Gastrocnemius medialis (tissue), 4 donors: ENCODE measurements at regions not wholly inside any gene's neighbourhood (a gene's known extent, or its start where the extent isn't known, plus 50 kb on each side); places are given as distances from the start of the nearest gene placed in this dataset.

Experiments
- ATAC-seq, 2 donors: fragments of 150-250 bp; one replicate each; pipeline ENCODE4 v1.9.1; 2016
- DNase-seq, 2 donors: peaks; one replicate each; pipeline ENCODE4 v3.0.0-alpha.2; 2019
- H3K27ac ChIP-seq, 4 donors: fragments of 200-600 bp; sonication (generic); 1 replicate in 1 of 4; 2 replicates in 3 of 4; pipeline ENCODE4 v1.5.1; 2016 to 2018; ENCODE audit warnings: mild to moderate bottlenecking in 2 of 4, moderate library complexity in 1 of 4
- H3K27me3 ChIP-seq, 3 donors: fragments of 200-600 bp; sonication (generic) in 2 of 3; 1 replicate in 1 of 3; 2 replicates in 2 of 3; pipeline versions ENCODE4 v1.5.1 to v1.6.0; 2016 to 2019; ENCODE audit warnings: mild to moderate bottlenecking in 1 of 3, moderate library complexity in 1 of 3
- H3K36me3 ChIP-seq, 2 donors: fragments of 200-600 bp; sonication (generic) in 1 of 2; one replicate each; pipeline ENCODE4 v1.5.1; 2017 to 2018
- H3K4me1 ChIP-seq, 2 donors: fragments of 200-600 bp; sonication (generic) in 1 of 2; one replicate each; pipeline ENCODE4 v1.5.1; 2016 to 2017; ENCODE audit warnings: mild to moderate bottlenecking in 2 of 2
- H3K4me3 ChIP-seq, 4 donors: fragments of 200-600 bp; sonication (generic) in 3 of 4; 1 replicate in 1 of 4; 2 replicates in 3 of 4; pipeline ENCODE4 v1.5.1; 2016 to 2019; ENCODE audit warnings: mild to moderate bottlenecking in 2 of 4
- H3K9me3 ChIP-seq, 3 donors: fragments of 200-600 bp; sonication (generic) in 2 of 3; 1 replicate in 1 of 3; 2 replicates in 2 of 3; pipeline ENCODE4 v1.5.1; 2016 to 2019
- CTCF ChIP-seq, 5 experiments: fragments of 450-650 bp in 3 of 5; fragments of 200-600 bp in 2 of 5; sonication (generic) in 2 of 5; IDR thresholded peaks in 4 of 5; conservative IDR thresholded peaks in 1 of 5; 1 replicate in 4 of 5; 2 replicates in 1 of 5; pipeline ENCODE4 v1.5.1; 2016 to 2019; ENCODE audit warnings: antibody characterized with exemption in 5 of 5, mild to moderate bottlenecking in 3 of 5, moderate library complexity in 3 of 5
- POLR2A ChIP-seq, 2 donors: fragments of 450-650 bp; IDR thresholded peaks; one replicate each; pipeline ENCODE4 v1.6.1; 2017; ENCODE audit warnings: antibody characterized with exemption in 2 of 2, mild to moderate bottlenecking in 2 of 2, moderate library complexity in 2 of 2
- in situ Hi-C, 4 donors: fragments of 200-750 bp; cut with MboI; loops; one replicate each; pipeline versions ENCODE4 v1.15.0 to v1.8.0; 2017; ENCODE audit warnings: low sequenced_read_pairs in 4 of 4
- intact Hi-C: fragments of 100-400 bp; cut with DNase I; formaldehyde crosslinking; loops from one replicate; pipeline ENCODE4 v1.15.1; 2023; ENCODE audit warnings: low total_unique reads

GRCh38 chr15:46456456-46456855 is 821.6 kb downstream of the SQOR start:
- ATAC-seq: no peak
- Histone ChIP-seq H3K4me3 (no peak overlapping the region), H3K36me3 (no peaks in the 10 kb centered on the region), H3K4me1 (no peaks in the 10 kb centered on the region), H3K9me3 (no peaks in the 10 kb centered on the region), H3K27me3 (no peaks in the 10 kb centered on the region), H3K27ac (no peak overlapping the region)
- no peak for DNase-seq
- intact Hi-C loops (no loop called here), in situ Hi-C loops (no loop called here)
- no peak for TF ChIP-seq CTCF (IDR thresholded peaks at IDR 0.05 in 4 of 5, conservative IDR thresholded peaks at IDR 0.05 in 1 of 5)
- TF ChIP-seq POLR2A (IDR thresholded peaks at IDR 0.05): no peak

GRCh38 chr15:46460431-46461094 is 825.7 kb downstream of the SQOR start:
- H3K4me3 ChIP-seq: no peak overlapping the region
- in situ Hi-C loops: no loop called here
- TF ChIP-seq POLR2A (IDR thresholded peaks at IDR 0.05): no peak
- TF ChIP-seq CTCF (IDR thresholded peaks at IDR 0.05 in 4 of 5, conservative IDR thresholded peaks at IDR 0.05 in 1 of 5): no peak
- H3K27me3 ChIP-seq: no peaks in the 10 kb centered on the region
- no peaks in the 10 kb centered on the region for H3K9me3 ChIP-seq
- H3K4me1 ChIP-seq: no peaks in the 10 kb centered on the region
- DNase-seq: no peak
- intact Hi-C loops: no loop called here
- no peaks in the 10 kb centered on the region for H3K36me3 ChIP-seq
- no peak overlapping the region for H3K27ac ChIP-seq
- ATAC-seq: no peak

GRCh38 chr15:46461416-46461815 is 826.6 kb downstream of the SQOR start:
- no peak for DNase-seq
- intact Hi-C loops: no loop called here

GRCh38 chr15:46467041-46467440 is 832.2 kb downstream of the SQOR start:
- no peak overlapping the region for H3K4me3 ChIP-seq
- ATAC-seq (no peak), DNase-seq (no peak)
- in situ Hi-C loops (no loop called here), intact Hi-C loops (no loop called here)
- no peak for TF ChIP-seq POLR2A (IDR thresholded peaks at IDR 0.05)
- TF ChIP-seq CTCF (IDR thresholded peaks at IDR 0.05 in 4 of 5, conservative IDR thresholded peaks at IDR 0.05 in 1 of 5): no peak
- H3K4me1 ChIP-seq: no peaks in the 10 kb centered on the region
- no peaks in the 10 kb centered on the region for H3K9me3 ChIP-seq
- no peaks in the 10 kb centered on the region for H3K36me3 ChIP-seq
- no peak overlapping the region for H3K27ac ChIP-seq
- H3K27me3 ChIP-seq: no peaks in the 10 kb centered on the region

More at GRCh38 chr15:46461416-46461815, 826.6 kb downstream of the SQOR start:
- Histone ChIP-seq H3K27ac (no peak overlapping the region), H3K4me1 (no peaks in the 10 kb centered on the region), H3K4me3 (no peak overlapping the region), H3K9me3 (no peaks in the 10 kb centered on the region), H3K27me3 (no peaks in the 10 kb centered on the region), H3K36me3 (no peaks in the 10 kb centered on the region)
- TF ChIP-seq POLR2A (IDR thresholded peaks at IDR 0.05) (no peak), CTCF (IDR thresholded peaks at IDR 0.05 in 4 of 5, conservative IDR thresholded peaks at IDR 0.05 in 1 of 5) (no peak)
- in situ Hi-C loops: no loop called here
- ATAC-seq: no peak

- intact Hi-C loops: no loop called here
- Histone ChIP-seq H3K36me3 (no peaks in the 10 kb centered on the region), H3K4me3 (no peak overlapping the region), H3K4me1 (no peaks in the 10 kb centered on the region), H3K9me3 (no peaks in the 10 kb centered on the region), H3K27ac (no peak overlapping the region), H3K27me3 (no peaks in the 10 kb centered on the region)
- TF ChIP-seq CTCF (IDR thresholded peaks at IDR 0.05 in 4 of 5, conservative IDR thresholded peaks at IDR 0.05 in 1 of 5) (no peak), POLR2A (IDR thresholded peaks at IDR 0.05) (no peak)
- in situ Hi-C loops: no loop called here
- ATAC-seq (no peak), DNase-seq (no peak)
These were observed 836.3 kb downstream of the SQOR start for GRCh38 chr15:46471096-46471495.
